AG04449 (cell line): ENCODE measurements at regions not wholly inside any gene's neighbourhood (a gene's known extent, or its start where the extent isn't known, plus 50 kb on each side); places are given as distances from the start of the nearest gene placed in this dataset.
"Not testable (repeated sequence)": the region's sequence is repeated elsewhere in the genome, so short reads cannot be mapped to it uniquely, and the experiment has no call there.

Source experiments
- CTCF ChIA-PET: fragments of 350-600 bp; formaldehyde crosslinking; extraction: SDS; loops from one replicate; lab custom pipeline; 2021; ENCODE audit warnings: antibody characterized with exemption; lab: Yijun Ruan, JAX
- POLR2A ChIA-PET: fragments of 400-600, 350-600 bp; formaldehyde crosslinking; extraction: SDS; loops from one replicate; lab custom pipeline; 2020; ENCODE audit warnings: antibody characterized with exemption, inconsistent platforms; lab: Yijun Ruan, JAX
- DNase-seq: peaks from one replicate; pipeline ENCODE4 v3.0.0-alpha.2; 2010; ENCODE audit warnings: low read depth, low spot score
- H3K4me3 ChIP-seq: 2 replicates; pipeline ENCODE4 v1.5.1; 2011; ENCODE audit warnings: low read depth, mild to moderate bottlenecking, control low read depth, low read length
- CTCF ChIP-seq: IDR thresholded peaks from one replicate; pipeline ENCODE4 v1.5.1; 2011; ENCODE audit warnings: mild to moderate bottlenecking, moderate library complexity, low read length, control low read depth, inconsistent platforms; ENCODE audit not compliant: insufficient read depth; ENCODE audit errors: missing control alignments

- POLR2A ChIA-PET = no interaction called here
- TF ChIP-seq CTCF = no peak
- no peak for DNase-seq
- CTCF ChIA-PET = no interaction called here
- H3K4me3 ChIP-seq = no peak overlapping the region
Observed at GRCh38 chrX:63426519-63426918, 75.4 kb upstream of the SPIN4 start.

GRCh38 chrX:63424063-63424462, 72.9 kb upstream of the SPIN4 start:
- no peak overlapping the region for H3K4me3 ChIP-seq
- DNase-seq = no peak
- ChIA-PET CTCF (no interaction called here), POLR2A (no interaction called here)
- TF ChIP-seq CTCF = no peak

- no peak for DNase-seq
- ChIA-PET POLR2A (no interaction called here), CTCF (no interaction called here)
- no peak overlapping the region for H3K4me3 ChIP-seq
- TF ChIP-seq CTCF = no peak
Observed at GRCh38 chrX:63421411-63421810, 70.3 kb upstream of the SPIN4 start.

GRCh38 chrX:63418211-63418610, 67.1 kb upstream of the SPIN4 start:
- no peak for TF ChIP-seq CTCF
- H3K4me3 ChIP-seq = no peak overlapping the region
- CTCF ChIA-PET = no interaction called here
- DNase-seq = no peak
- POLR2A ChIA-PET = no interaction called here

GRCh38 chrX:63417649-63418048, 66.5 kb upstream of the SPIN4 start:
- TF ChIP-seq CTCF = no peak
- H3K4me3 ChIP-seq = no peak overlapping the region
- no peak for DNase-seq
- POLR2A ChIA-PET = no interaction called here
- CTCF ChIA-PET = no interaction called here

- POLR2A ChIA-PET, DNase-seq, H3K4me3 ChIP-seq, CTCF ChIA-PET: not testable (repeated sequence)
Observed at GRCh38 chrX:63409934-63410333, 58.8 kb upstream of the SPIN4 start.

- no peak for DNase-seq
- H3K4me3 ChIP-seq = no peak overlapping the region
- CTCF ChIA-PET = no interaction called here
- POLR2A ChIA-PET = no interaction called here
- TF ChIP-seq CTCF = no peak
Observed at GRCh38 chrX:63408050-63408449, 56.9 kb upstream of the SPIN4 start.
